Testis (tissue), 2 donors: ENCODE measurements at regions not wholly inside any gene's neighbourhood (a gene's known extent, or its start where the extent isn't known, plus 50 kb on each side); places are given as distances from the start of the nearest gene placed in this dataset.

Experiments
- CTCF ChIP-seq, 3 experiments: fragments of 450-650 bp in 2 of 3; fragments of 200-600 bp in 1 of 3; sonication (generic) in 1 of 3; IDR thresholded peaks; one replicate each; pipeline ENCODE4 v1.5.1; 2016 to 2019; ENCODE audit warnings: antibody characterized with exemption in 3 of 3, mild to moderate bottlenecking in 2 of 3, moderate library complexity in 1 of 3
- POLR2A ChIP-seq: fragments of 450-650 bp; IDR thresholded peaks from one replicate; pipeline ENCODE4 v1.6.1; 2017; ENCODE audit warnings: antibody characterized with exemption, mild to moderate bottlenecking, moderate library complexity

DNA sequence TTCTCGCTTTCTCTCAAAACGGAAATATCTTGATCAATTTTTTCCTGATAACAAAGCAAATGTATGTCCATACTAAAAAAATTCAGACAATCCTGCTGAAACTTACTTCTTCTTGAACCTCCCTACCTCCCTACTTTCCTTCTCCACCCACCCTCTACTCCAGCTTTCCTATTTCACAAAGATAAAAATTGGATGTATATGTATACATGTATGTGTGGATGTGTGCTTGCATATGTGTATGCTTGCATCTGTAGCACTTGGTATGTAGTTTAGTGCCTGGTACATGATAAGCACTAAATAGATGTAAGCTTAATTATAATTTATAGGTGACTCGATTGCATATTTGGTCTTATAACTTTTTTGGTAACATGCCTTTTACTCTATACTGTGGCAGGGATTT is 167.5 kb upstream of the ITGA4 start:
- TF ChIP-seq POLR2A (no peak), CTCF (IDR thresholded peaks at IDR 0.05) (no peak)
